ENCODE measurements at regions not wholly inside any gene's neighbourhood (a gene's known extent, or its start where the extent isn't known, plus 50 kb on each side); places are given as distances from the start of the nearest gene placed in this dataset.

DNA sequence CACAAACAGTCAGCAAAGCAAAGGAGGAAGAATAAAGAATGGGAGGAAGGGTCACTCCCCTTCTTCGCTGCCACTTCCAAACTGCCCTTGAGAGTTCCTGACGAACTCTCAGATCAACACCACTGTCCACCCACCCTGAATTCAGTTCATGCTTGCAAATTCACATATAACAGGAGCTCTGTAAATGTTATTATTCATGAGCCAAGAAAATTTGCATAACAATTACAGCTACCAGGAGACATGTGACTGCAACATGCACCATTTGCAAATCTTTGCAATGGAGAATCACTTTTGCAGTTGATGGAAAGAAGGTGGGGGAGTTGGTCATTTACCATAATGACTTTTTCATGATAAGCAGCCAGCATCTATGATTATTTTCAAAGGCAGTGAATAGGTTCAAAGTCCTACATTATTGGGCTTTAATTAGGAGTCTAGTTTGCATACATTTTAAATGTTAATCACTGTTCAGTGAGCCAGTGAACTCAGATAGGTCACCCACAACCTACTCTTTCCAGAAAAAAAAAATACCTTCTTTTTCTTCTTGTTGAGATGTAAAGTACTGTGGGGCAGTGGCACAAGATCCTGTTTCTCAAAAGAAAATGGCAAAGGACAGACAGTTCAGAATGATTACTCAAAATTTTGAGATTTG, 149.7 kb downstream of the CAAP1 start:
- DNase-seq (ENCODE audit: low read depth): no peak
- no peak overlapping the region for H3K4me3 ChIP-seq (ENCODE audit: low read depth, low read length)
- TF ChIP-seq, protein P1, sequence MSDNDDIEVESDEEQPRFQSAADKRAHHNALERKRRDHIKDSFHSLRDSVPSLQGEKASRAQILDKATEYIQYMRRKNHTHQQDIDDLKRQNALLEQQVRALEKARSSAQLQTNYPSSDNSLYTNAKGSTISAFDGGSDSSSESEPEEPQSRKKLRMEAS (IDR thresholded peaks at IDR 0.05; ENCODE audit: low read depth, low read length): no peak
- TF ChIP-seq POLR2A (IDR thresholded peaks at IDR 0.05; ENCODE audit: extremely low read depth, insufficient read length) (no peak), MYC (IDR thresholded peaks at IDR 0.05; ENCODE audit: low read depth, low read length) (no peak)
- TF ChIP-seq, protein P2, sequence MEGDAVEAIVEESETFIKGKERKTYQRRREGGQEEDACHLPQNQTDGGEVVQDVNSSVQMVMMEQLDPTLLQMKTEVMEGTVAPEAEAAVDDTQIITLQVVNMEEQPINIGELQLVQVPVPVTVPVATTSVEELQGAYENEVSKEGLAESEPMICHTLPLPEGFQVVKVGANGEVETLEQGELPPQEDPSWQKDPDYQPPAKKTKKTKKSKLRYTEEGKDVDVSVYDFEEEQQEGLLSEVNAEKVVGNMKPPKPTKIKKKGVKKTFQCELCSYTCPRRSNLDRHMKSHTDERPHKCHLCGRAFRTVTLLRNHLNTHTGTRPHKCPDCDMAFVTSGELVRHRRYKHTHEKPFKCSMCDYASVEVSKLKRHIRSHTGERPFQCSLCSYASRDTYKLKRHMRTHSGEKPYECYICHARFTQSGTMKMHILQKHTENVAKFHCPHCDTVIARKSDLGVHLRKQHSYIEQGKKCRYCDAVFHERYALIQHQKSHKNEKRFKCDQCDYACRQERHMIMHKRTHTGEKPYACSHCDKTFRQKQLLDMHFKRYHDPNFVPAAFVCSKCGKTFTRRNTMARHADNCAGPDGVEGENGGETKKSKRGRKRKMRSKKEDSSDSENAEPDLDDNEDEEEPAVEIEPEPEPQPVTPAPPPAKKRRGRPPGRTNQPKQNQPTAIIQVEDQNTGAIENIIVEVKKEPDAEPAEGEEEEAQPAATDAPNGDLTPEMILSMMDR (IDR thresholded peaks at IDR 0.05; ENCODE audit: low read depth, low read length): no peak

DNA sequence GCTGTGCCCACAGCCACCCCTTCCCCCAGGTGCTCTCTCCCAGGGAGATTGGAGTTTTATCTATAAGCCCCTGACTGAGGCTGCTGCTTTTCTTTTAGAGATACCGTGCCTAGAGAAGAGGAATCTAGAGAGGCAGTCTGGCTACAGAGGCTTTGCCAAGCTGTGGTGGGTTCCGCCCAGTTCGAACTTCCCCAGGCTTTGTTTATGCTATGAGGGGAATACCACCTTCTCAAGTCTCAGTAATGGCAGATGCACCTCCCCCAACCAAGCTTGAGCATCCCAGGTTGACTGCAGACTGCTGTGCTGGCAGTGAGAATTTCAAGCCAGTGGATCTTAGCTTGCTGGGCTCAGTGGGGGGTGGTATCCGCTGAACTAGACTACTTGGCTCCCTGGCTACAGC, 157.4 kb downstream of the CAAP1 start:
- no peak for DNase-seq (ENCODE audit: low read depth)
- no peak for TF ChIP-seq MYC (IDR thresholded peaks at IDR 0.05; ENCODE audit: low read depth, low read length)
- no peak for TF ChIP-seq POLR2A (IDR thresholded peaks at IDR 0.05; ENCODE audit: extremely low read depth, insufficient read length)
- TF ChIP-seq, protein P2 (IDR thresholded peaks at IDR 0.05; ENCODE audit: low read depth, low read length): no peak
- TF ChIP-seq, protein P1 (IDR thresholded peaks at IDR 0.05; ENCODE audit: low read depth, low read length): no peak
- H3K4me3 ChIP-seq (ENCODE audit: low read depth, low read length): no peak overlapping the region

DNA sequence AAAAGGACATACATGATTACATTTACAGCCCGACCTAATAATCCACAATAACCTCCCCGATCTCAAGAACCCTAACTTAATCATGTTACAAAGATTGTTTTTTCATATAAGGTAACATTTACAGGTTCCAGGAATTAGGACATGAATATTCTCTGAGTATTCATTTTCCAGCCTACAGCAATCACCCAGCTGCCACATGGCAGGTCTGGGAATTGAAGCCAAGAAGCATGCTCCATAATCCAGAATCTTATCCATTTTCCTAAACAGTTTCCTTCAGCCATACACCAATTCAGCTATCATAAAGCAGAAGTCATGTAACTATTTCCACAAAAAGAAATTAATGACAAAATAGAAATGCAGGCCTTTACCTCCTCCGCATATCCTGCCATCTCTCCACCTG, 163.4 kb downstream of the CAAP1 start:
- H3K4me3 ChIP-seq (ENCODE audit: low read depth, low read length): no peak overlapping the region
- no peak for DNase-seq (ENCODE audit: low read depth)
- TF ChIP-seq, protein P1 (IDR thresholded peaks at IDR 0.05; ENCODE audit: low read depth, low read length): no peak
- TF ChIP-seq POLR2A (IDR thresholded peaks at IDR 0.05; ENCODE audit: extremely low read depth, insufficient read length): no peak
- TF ChIP-seq, protein P2 (IDR thresholded peaks at IDR 0.05; ENCODE audit: low read depth, low read length): no peak
- TF ChIP-seq MYC (IDR thresholded peaks at IDR 0.05; ENCODE audit: low read depth, low read length): no peak

DNA sequence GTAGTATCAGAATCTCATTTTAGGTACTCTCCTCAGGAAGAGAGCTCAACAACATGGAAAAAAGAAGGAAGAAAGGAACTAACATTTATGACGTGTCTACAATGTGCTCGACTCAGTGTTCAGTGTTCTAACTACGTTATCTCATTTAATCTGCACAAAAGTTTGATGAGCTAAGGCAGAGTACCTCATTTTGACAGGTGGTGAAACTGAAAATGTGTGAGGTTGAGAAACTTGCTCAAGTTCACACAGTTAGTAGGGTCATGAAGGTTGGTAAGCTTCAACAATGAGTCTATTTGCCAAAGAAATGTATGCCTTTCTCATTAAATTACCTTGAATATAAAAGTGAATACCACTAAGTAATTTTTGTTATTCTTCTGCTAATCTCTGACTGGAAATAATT, 165.1 kb downstream of the CAAP1 start:
- no peak for DNase-seq (ENCODE audit: low read depth)
- no peak overlapping the region for H3K4me3 ChIP-seq (ENCODE audit: low read depth, low read length)
- no peak for TF ChIP-seq MYC (IDR thresholded peaks at IDR 0.05; ENCODE audit: low read depth, low read length)

DNA sequence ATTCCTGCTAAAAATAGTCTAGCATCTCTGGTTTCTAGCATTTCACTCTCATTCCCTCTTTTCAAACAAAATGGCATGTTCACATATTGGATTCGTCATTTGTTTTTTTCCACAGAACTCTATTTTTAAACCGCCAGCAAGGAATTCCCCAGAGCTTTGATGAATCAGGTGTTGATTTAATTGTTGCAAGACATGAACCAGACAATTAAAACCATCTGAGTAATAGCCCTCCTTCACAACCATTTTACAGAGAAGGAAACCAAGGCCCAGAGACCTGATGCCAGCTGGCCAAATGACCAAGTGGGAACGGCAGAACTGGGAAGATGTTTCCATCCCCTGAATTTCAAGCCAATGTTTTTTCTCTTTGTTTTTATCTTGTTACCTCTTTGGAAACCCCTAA, 167.0 kb downstream of the CAAP1 start:
- DNase-seq (ENCODE audit: low read depth): no peak
- TF ChIP-seq POLR2A (IDR thresholded peaks at IDR 0.05; ENCODE audit: extremely low read depth, insufficient read length): no peak
- TF ChIP-seq, protein P1 (IDR thresholded peaks at IDR 0.05; ENCODE audit: low read depth, low read length): no peak
- H3K4me3 ChIP-seq (ENCODE audit: low read depth, low read length): no peak overlapping the region

DNA sequence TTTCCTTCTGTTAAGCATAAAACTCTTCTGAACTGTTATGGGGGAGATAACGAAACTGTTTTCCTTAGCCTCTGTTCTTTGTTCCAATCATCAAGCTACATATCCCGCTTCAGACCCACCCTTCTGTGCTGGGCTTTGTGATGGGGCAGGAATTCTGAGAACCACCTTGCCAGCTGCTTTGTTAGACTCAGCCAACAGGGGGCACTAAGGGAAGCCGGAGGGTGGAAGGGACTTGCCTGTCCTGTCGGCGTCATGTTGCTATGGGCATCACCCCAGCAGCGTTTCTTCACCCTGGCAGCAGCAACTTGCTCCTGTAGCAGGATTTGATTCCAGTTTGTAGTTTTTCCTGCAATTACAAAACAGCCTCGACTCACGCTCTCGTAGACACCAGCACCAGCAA, 169.1 kb downstream of the CAAP1 start:
- H3K4me3 ChIP-seq (ENCODE audit: low read depth, low read length): no peak overlapping the region
- DNase-seq (ENCODE audit: low read depth): peak; percentile 4
- no peak for TF ChIP-seq MYC (IDR thresholded peaks at IDR 0.05; ENCODE audit: low read depth, low read length)
- TF ChIP-seq, protein P2 (IDR thresholded peaks at IDR 0.05; ENCODE audit: low read depth, low read length): peak; percentile 22
- no peak for TF ChIP-seq POLR2A (IDR thresholded peaks at IDR 0.05; ENCODE audit: extremely low read depth, insufficient read length)

DNA sequence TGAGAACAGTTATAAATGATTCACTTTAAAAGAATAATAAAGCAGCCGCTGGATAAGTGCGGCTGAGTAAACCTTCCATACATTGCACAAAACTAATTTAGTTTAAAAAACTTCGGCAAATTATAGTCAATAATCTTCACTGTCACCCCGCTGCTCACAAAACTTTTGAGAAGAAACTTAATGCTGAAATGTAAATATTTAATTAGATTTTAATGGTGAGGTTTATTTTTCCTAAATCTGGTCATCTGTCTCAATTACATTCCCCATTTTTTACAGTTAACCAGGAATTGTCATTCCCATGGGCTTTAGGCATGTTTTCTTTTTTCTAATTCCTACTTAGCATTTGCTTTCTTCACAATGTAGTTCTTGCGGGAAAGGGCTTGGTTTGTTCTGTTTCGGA, 169.8 kb downstream of the CAAP1 start:
- TF ChIP-seq, protein P1 (IDR thresholded peaks at IDR 0.05; ENCODE audit: low read depth, low read length): no peak
- no peak for TF ChIP-seq POLR2A (IDR thresholded peaks at IDR 0.05; ENCODE audit: extremely low read depth, insufficient read length)
- no peak for TF ChIP-seq MYC (IDR thresholded peaks at IDR 0.05; ENCODE audit: low read depth, low read length)
- TF ChIP-seq, protein P2 (IDR thresholded peaks at IDR 0.05; ENCODE audit: low read depth, low read length): no peak
- no peak overlapping the region for H3K4me3 ChIP-seq (ENCODE audit: low read depth, low read length)
- no peak for DNase-seq (ENCODE audit: low read depth)
